ENCODE measurements at regions not wholly inside any gene's neighbourhood (a gene's known extent, or its start where the extent isn't known, plus 50 kb on each side); places are given as distances from the start of the nearest gene placed in this dataset.
"Not testable (repeated sequence)": the region's sequence is repeated elsewhere in the genome, so short reads cannot be mapped to it uniquely, and the experiment has no call there.

- not testable (repeated sequence) for H3K4me1 ChIP-seq (ENCODE audit: control insufficient read depth in 2 of 2, insufficient read depth in 1 of 2, low read depth in 1 of 2, low read length in 2 of 2); H2AK5ac ChIP-seq (ENCODE audit: low read depth, low read length); H3K4me3 ChIP-seq (ENCODE audit: low read length in 2 of 2); H3K18ac ChIP-seq (ENCODE audit: low read length); H3K79me1 ChIP-seq (ENCODE audit: low read depth, low read length); H2BK15ac ChIP-seq (ENCODE audit: low read length); DNase-seq (ENCODE audit: low spot score); H4K8ac ChIP-seq (ENCODE audit: low read depth, low read length); H3K4ac ChIP-seq (ENCODE audit: low read length); H2BK12ac ChIP-seq (ENCODE audit: low read length); H3K27me3 ChIP-seq (ENCODE audit: control insufficient read depth in 3 of 3, insufficient read depth in 3 of 3, low read depth in 1 of 3, low read length in 3 of 3); H4K91ac ChIP-seq (ENCODE audit: low read depth, low read length, poor library complexity); H3K9me3 ChIP-seq (replicated peaks in 1 of 2; ENCODE audit: control insufficient read depth in 2 of 2, insufficient read depth in 1 of 2, low read depth in 1 of 2, low read length in 2 of 2); H3K4me2 ChIP-seq (ENCODE audit: insufficient read depth, low read length, poor library complexity, severe bottlenecking); H3K23ac ChIP-seq (ENCODE audit: low read depth, low read length, poor library complexity); H2BK5ac ChIP-seq (ENCODE audit: low read length); H3K9ac ChIP-seq (ENCODE audit: low read depth, low read length, poor library complexity); H3K14ac ChIP-seq (ENCODE audit: low read length); H3K27ac ChIP-seq (replicated peaks; ENCODE audit: low read length); H3K36me3 ChIP-seq (replicated peaks in 1 of 2; ENCODE audit: control insufficient read depth in 2 of 2, insufficient read depth in 2 of 2, low read length in 2 of 2); H2BK120ac ChIP-seq (ENCODE audit: low read depth, low read length)
- peak overlapping the region; percentile 7 for H2AFZ ChIP-seq (ENCODE audit: low read length)
- no CpG with 5 or more reads among the region's 15 CpGs for WGBS, 2 donors (ENCODE audit: extremely low coverage in 2 of 2, insufficient read length in 2 of 2, insufficient replicate concordance in 1 of 2)
Measured at GRCh38 chr4:137942815-137943214, 299.3 kb downstream of the SLC7A11 start.

DNA sequence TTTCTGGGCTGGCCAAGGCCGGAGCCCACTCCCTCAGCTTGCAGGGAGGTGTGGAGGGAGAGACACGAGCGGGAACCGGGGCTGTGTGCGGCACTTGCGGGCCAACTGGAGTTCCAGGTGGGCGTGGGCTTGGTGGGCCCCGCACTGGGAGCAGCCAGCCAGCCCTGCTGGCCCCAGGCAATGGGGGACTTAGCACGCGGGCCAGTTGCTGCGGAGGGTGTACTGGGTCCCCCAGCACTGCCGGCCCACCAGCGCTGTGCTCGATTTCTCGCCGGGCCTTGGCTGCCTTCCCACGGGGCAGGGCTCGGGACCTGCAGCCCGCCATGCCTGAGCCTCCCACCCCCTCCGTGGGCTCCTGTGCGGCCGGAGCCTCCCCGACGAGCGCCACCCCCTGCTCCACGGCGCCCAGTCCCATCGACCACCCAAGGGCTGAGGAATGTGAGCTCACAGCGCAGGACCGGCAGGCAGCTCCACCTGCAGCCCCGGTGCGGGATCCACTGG is 300.1 kb downstream of the SLC7A11 start:
- not testable (repeated sequence) for H3K79me1 ChIP-seq (ENCODE audit: low read depth, low read length); H3K27ac ChIP-seq (replicated peaks; ENCODE audit: low read length); H3K18ac ChIP-seq (ENCODE audit: low read length); DNase-seq (ENCODE audit: low spot score); H2BK15ac ChIP-seq (ENCODE audit: low read length); H3K4me1 ChIP-seq (ENCODE audit: control insufficient read depth in 2 of 2, insufficient read depth in 1 of 2, low read depth in 1 of 2, low read length in 2 of 2); H2BK120ac ChIP-seq (ENCODE audit: low read depth, low read length); H3K36me3 ChIP-seq (replicated peaks in 1 of 2; ENCODE audit: control insufficient read depth in 2 of 2, insufficient read depth in 2 of 2, low read length in 2 of 2); H2BK12ac ChIP-seq (ENCODE audit: low read length); H3K4ac ChIP-seq (ENCODE audit: low read length); H3K27me3 ChIP-seq (ENCODE audit: control insufficient read depth in 3 of 3, insufficient read depth in 3 of 3, low read depth in 1 of 3, low read length in 3 of 3); H3K14ac ChIP-seq (ENCODE audit: low read length); H3K9ac ChIP-seq (ENCODE audit: low read depth, low read length, poor library complexity); H3K4me3 ChIP-seq (ENCODE audit: low read length in 2 of 2); H2AFZ ChIP-seq (ENCODE audit: low read length); H2AK5ac ChIP-seq (ENCODE audit: low read depth, low read length); H3K23ac ChIP-seq (ENCODE audit: low read depth, low read length, poor library complexity); H3K9me3 ChIP-seq (replicated peaks in 1 of 2; ENCODE audit: control insufficient read depth in 2 of 2, insufficient read depth in 1 of 2, low read depth in 1 of 2, low read length in 2 of 2); H2BK5ac ChIP-seq (ENCODE audit: low read length); H4K91ac ChIP-seq (ENCODE audit: low read depth, low read length, poor library complexity); H3K4me2 ChIP-seq (ENCODE audit: insufficient read depth, low read length, poor library complexity, severe bottlenecking); H4K8ac ChIP-seq (ENCODE audit: low read depth, low read length)
- WGBS, 2 donors (ENCODE audit: extremely low coverage in 2 of 2, insufficient read length in 2 of 2, insufficient replicate concordance in 1 of 2), result no CpG with 5 or more reads among the region's 32 CpGs

- no peak overlapping the region for H2AFZ ChIP-seq (ENCODE audit: low read length)
- H3K4me1 ChIP-seq (ENCODE audit: control insufficient read depth in 2 of 2, insufficient read depth in 1 of 2, low read depth in 1 of 2, low read length in 2 of 2), result no peaks in the 10 kb centered on the region
- no peak overlapping the region for H3K18ac ChIP-seq (ENCODE audit: low read length)
- H3K9ac ChIP-seq (ENCODE audit: low read depth, low read length, poor library complexity), result no peak overlapping the region
- H2BK5ac ChIP-seq (ENCODE audit: low read length), result no peak overlapping the region
- no CpG with 5 or more reads among the region's 1 CpG for WGBS, 2 donors (ENCODE audit: extremely low coverage in 2 of 2, insufficient read length in 2 of 2, insufficient replicate concordance in 1 of 2)
- no peak overlapping the region for H3K4me2 ChIP-seq (ENCODE audit: insufficient read depth, low read length, poor library complexity, severe bottlenecking)
- no peak overlapping the region for H3K4me3 ChIP-seq (ENCODE audit: low read length in 2 of 2)
- no peaks in the 10 kb centered on the region for H3K9me3 ChIP-seq (replicated peaks in 1 of 2; ENCODE audit: control insufficient read depth in 2 of 2, insufficient read depth in 1 of 2, low read depth in 1 of 2, low read length in 2 of 2)
- no peak overlapping the region for H2BK15ac ChIP-seq (ENCODE audit: low read length)
- no peaks in the 10 kb centered on the region for H3K79me1 ChIP-seq (ENCODE audit: low read depth, low read length)
- H3K14ac ChIP-seq (ENCODE audit: low read length), result no peak overlapping the region
- no peak overlapping the region for H2BK120ac ChIP-seq (ENCODE audit: low read depth, low read length)
- no peak overlapping the region for H3K23ac ChIP-seq (ENCODE audit: low read depth, low read length, poor library complexity)
- no peak overlapping the region for H4K91ac ChIP-seq (ENCODE audit: low read depth, low read length, poor library complexity)
- DNase-seq (ENCODE audit: low spot score), result no peak
- no peak overlapping the region for H2AK5ac ChIP-seq (ENCODE audit: low read depth, low read length)
- no peak overlapping the region for H2BK12ac ChIP-seq (ENCODE audit: low read length)
- no peaks in the 10 kb centered on the region for H3K27me3 ChIP-seq (ENCODE audit: control insufficient read depth in 3 of 3, insufficient read depth in 3 of 3, low read depth in 1 of 3, low read length in 3 of 3)
- no peaks in the 10 kb centered on the region for H3K36me3 ChIP-seq (replicated peaks in 1 of 2; ENCODE audit: control insufficient read depth in 2 of 2, insufficient read depth in 2 of 2, low read length in 2 of 2)
- H3K27ac ChIP-seq (replicated peaks; ENCODE audit: low read length), result no peak overlapping the region
- no peak overlapping the region for H4K8ac ChIP-seq (ENCODE audit: low read depth, low read length)
- no peak overlapping the region for H3K4ac ChIP-seq (ENCODE audit: low read length)
Measured at GRCh38 chr4:137934911-137935310, 307.2 kb downstream of the SLC7A11 start.

- WGBS, 2 donors (ENCODE audit: extremely low coverage in 2 of 2, insufficient read length in 2 of 2, insufficient replicate concordance in 1 of 2), result no CpG with 5 or more reads among the region's 2 CpGs
- Histone ChIP-seq H2AFZ (ENCODE audit: low read length) (no peak overlapping the region), H3K9me3 (replicated peaks in 1 of 2; ENCODE audit: control insufficient read depth in 2 of 2, insufficient read depth in 1 of 2, low read depth in 1 of 2, low read length in 2 of 2) (no peaks in the 10 kb centered on the region)
Measured at GRCh38 chr4:137934046-137934445, 308.1 kb downstream of the SLC7A11 start.

More at GRCh38 chr4:137934046-137934445, 308.1 kb downstream of the SLC7A11 start:
- H4K91ac ChIP-seq (ENCODE audit: low read depth, low read length, poor library complexity), result no peak overlapping the region
- no peak overlapping the region for H2BK12ac ChIP-seq (ENCODE audit: low read length)
- H2BK15ac ChIP-seq (ENCODE audit: low read length), result no peak overlapping the region
- H2AK5ac ChIP-seq (ENCODE audit: low read depth, low read length), result no peak overlapping the region
- no peak overlapping the region for H2BK120ac ChIP-seq (ENCODE audit: low read depth, low read length)
- H3K14ac ChIP-seq (ENCODE audit: low read length), result no peak overlapping the region
- no peak overlapping the region for H4K8ac ChIP-seq (ENCODE audit: low read depth, low read length)
- H2BK5ac ChIP-seq (ENCODE audit: low read length), result no peak overlapping the region
- no peaks in the 10 kb centered on the region for H3K79me1 ChIP-seq (ENCODE audit: low read depth, low read length)
- no peak overlapping the region for H3K27ac ChIP-seq (replicated peaks; ENCODE audit: low read length)
- H3K36me3 ChIP-seq (replicated peaks in 1 of 2; ENCODE audit: control insufficient read depth in 2 of 2, insufficient read depth in 2 of 2, low read length in 2 of 2), result no peaks in the 10 kb centered on the region
- no peak overlapping the region for H3K4ac ChIP-seq (ENCODE audit: low read length)
- no peaks in the 10 kb centered on the region for H3K4me1 ChIP-seq (ENCODE audit: control insufficient read depth in 2 of 2, insufficient read depth in 1 of 2, low read depth in 1 of 2, low read length in 2 of 2)
- no peak for DNase-seq (ENCODE audit: low spot score)
- no peak overlapping the region for H3K9ac ChIP-seq (ENCODE audit: low read depth, low read length, poor library complexity)
- H3K27me3 ChIP-seq (ENCODE audit: control insufficient read depth in 3 of 3, insufficient read depth in 3 of 3, low read depth in 1 of 3, low read length in 3 of 3), result no peaks in the 10 kb centered on the region
- H3K18ac ChIP-seq (ENCODE audit: low read length), result no peak overlapping the region
- H3K4me3 ChIP-seq (ENCODE audit: low read length in 2 of 2), result no peak overlapping the region
- H3K4me2 ChIP-seq (ENCODE audit: insufficient read depth, low read length, poor library complexity, severe bottlenecking), result no peak overlapping the region
- H3K23ac ChIP-seq (ENCODE audit: low read depth, low read length, poor library complexity), result no peak overlapping the region

Measured in neuronal stem cell (in vitro differentiated cells).